GM12872 (cell line): ENCODE measurements at regions not wholly inside any gene's neighbourhood (a gene's known extent, or its start where the extent isn't known, plus 50 kb on each side); places are given as distances from the start of the nearest gene placed in this dataset.

Source experiments
- CTCF ChIP-seq: IDR thresholded peaks from 3 replicates; pipeline ENCODE4 v1.5.1; 2011; ENCODE audit warnings: low read depth, mild to moderate bottlenecking, low read length, moderate library complexity; ENCODE audit not compliant: insufficient read depth

GRCh38 chr9:81174023-81174422 is 515.3 kb downstream of the TLE1 start:
- no peak for TF ChIP-seq CTCF

DNA sequence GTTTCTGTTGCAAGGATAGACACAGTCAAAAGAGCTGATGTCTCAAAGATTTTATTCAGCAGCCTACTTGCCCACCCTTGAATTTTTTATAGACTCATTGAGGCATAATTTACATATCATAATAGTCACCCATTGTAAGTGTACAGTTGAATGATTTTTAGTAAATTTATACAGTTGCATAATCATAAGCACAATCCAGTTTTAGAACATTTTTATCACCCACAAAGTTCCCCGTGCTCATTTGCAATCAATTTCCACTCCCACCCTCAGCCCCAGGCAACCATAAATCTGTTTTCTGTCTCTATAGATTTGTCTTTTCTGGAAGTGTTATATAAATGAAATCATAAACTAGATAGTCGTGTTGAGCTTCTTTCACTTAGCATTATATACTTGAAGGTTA is 517.7 kb downstream of the TLE1 start:
- no peak for TF ChIP-seq CTCF

DNA sequence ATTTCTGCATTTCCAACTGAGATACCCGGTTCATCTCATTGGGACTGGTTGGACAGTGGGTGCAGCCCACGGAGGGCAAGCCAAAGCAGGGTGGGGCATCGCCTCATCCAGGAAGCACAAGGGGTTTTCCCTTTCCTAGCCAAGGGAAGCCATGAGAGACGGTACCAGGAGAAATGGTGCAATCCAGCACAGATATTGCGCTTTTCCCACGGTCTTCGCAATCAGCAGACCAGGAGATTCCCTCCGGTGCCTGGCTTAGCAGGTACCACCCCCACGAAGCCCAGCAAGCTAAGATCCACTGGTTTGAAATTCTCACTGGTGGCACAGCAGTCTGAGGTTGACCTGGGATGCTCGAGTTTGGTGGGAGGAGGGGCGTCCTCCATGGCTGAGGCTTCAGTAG is 527.0 kb downstream of the TLE1 start:
- TF ChIP-seq CTCF = no peak

- no peak for TF ChIP-seq CTCF
Measured at GRCh38 chr9:81156381-81156780, 533.0 kb downstream of the TLE1 start.

GRCh38 chr9:81150016-81150625 is 539.2 kb downstream of the TLE1 start:
- no peak for TF ChIP-seq CTCF

GRCh38 chr9:81146684-81147337 is 542.5 kb downstream of the TLE1 start:
- no peak for TF ChIP-seq CTCF

DNA sequence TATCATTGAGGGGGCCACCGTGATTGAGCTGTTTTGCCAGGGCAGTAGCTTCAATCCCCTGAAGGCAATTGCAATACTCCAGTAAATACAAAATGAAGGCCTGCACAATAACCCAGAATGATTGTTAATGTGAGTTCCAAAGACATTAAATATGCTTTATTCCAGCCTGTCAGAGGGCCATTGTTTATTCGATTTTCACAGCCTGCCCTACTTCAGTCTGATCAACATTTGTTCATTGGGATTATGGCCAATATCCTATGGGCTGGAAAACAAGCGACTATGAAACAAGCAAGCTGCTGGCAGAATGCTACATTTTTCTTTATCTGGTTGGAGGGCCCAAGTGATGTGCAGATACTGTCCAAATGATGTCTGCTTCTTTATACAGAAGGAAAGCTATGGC is 543.1 kb downstream of the TLE1 start:
- TF ChIP-seq CTCF = no peak
